ENCODE measurements at regions not wholly inside any gene's neighbourhood (a gene's known extent, or its start where the extent isn't known, plus 50 kb on each side); places are given as distances from the start of the nearest gene placed in this dataset.
"Not testable (repeated sequence)": the region's sequence is repeated elsewhere in the genome, so short reads cannot be mapped to it uniquely, and the experiment has no call there.

DNA sequence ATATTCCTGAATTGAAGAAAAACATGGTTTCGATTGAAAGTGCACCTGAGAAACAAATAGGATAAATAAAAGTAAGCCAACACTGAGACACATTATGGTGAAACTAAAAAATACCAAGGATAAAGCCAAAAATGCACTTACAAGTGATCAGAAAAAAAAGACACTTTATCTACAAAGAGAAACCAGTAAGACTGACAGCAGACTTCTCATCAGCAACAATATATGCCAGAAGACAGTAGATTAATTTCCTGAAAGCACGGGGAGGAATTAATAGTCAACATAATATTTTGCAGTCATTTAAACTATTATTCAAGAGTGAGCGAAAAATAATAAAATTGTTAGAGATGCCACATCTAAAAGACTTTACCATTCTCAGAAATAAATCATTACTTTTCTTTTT lies 172.7 kb upstream of the MAST4 start:
- DNase-seq, result no peak

DNA sequence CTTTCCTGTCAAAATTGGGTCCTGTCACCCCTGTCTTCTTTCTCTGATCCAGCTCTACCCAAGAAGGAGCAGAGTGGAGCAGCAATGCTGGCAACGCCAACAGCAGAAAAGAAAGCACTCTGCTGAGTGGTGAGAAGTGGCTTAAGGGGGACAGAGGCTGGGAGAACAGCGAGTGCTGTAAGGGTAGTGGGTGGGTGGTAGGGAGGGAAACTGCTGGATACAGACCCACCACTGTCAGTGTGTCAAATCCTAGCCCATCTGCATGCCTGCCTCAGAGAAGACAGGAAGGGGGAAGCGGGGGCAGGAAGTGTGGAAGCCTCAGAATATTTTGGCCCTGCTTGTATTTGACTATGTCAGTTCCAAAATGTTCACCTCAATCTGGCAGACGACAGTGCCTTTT lies 170.4 kb upstream of the MAST4 start:
- no peak for DNase-seq

DNA sequence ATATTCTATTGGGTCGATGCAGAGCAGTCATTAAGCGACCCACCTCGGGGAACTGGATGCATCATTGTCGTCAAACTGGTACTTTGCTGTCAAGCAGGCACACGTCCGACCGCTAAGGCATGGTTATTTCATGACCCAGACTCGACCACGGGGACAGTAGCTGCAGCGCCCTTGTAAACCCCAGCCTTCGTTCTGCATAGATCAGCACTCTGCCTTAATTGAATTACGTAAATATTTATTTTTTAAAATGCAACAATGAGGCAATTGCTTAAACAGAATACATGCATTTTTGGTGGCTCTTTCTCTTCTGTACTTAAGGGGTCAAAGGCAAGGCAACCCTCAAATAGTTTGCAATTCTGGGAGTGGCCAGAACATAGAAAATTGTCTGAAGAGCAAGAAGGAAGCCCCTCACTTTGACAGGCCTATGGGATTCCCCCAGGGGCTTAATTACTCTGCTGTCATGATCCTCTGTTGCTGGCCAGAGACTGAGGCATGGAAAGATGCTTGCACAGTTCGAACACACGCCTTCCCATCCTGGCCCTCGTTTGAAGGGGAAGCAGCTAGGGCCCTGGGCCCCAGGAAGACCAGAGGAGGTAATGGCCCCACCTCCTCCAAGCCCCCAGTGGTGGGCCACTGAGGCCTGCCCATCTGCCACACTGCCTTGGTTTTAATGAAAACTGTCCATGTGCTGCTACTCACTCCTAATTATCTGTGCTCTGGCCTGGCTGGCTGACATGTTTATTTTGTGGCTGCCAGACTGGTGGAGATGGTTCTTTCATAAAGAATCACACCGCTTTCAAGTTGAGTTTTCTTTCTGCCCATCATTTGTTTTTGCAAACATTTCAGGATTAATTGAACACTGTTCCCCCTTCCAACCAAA lies 169.7 kb upstream of the MAST4 start:
- DNase-seq, result no peak

DNA sequence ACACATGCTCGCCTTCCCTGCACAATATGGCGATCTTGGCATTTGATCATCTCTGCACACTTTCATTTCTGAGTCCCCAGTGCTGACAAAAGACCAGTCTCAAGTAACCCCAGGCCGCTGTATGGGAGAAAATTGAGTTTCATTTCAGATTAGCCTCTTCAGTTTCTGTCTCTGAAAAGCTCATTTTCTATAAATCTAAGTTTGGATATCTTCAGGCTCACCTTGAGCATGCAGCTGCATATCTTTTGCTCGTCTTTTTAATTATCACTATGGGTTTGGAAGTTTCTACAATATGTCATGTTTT lies 169.1 kb upstream of the MAST4 start:
- no peak for DNase-seq

DNA sequence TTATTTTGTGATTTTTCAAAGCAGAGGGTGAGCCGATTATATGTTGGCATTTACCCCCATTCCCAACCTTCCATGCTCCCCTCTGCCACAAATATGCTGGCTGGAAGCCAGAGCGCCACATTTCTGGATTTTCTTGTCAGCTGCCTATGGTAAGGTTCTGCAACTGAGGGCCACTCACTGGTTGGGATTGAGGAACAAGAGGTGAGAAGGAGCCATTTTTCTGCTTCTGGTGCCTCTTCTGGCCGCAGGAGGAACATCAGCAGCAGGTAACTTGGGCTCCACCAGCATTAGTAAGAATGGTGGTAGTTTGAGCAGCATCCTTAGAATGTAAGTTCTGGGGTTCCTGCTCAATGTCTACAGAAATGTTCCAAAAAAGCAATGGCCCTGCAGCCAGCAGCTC lies 159.5 kb upstream of the MAST4 start:
- DNase-seq, result peak in 2 of 4 experiments; percentile 11 to 16

DNA sequence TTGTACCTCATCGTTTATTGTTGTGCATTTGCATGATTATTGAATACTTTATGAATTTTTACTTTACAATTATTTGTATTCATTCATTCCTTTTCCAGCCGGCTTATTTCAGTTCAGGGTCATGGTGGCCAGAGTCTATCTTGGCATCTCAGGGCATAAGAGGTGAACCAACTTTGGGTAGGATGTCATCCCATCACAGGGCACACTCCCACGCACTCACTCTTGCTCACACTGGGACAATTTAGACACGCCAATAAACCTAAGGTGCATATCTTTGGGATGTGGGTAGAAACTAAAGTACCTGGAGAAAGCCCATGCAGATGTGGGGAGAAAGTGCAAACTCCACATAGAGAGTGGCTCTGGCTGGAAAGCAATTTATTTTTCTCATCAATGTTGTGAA lies 158.1 kb upstream of the MAST4 start:
- peak; percentile 13 to 55 (median 41) for DNase-seq

DNA sequence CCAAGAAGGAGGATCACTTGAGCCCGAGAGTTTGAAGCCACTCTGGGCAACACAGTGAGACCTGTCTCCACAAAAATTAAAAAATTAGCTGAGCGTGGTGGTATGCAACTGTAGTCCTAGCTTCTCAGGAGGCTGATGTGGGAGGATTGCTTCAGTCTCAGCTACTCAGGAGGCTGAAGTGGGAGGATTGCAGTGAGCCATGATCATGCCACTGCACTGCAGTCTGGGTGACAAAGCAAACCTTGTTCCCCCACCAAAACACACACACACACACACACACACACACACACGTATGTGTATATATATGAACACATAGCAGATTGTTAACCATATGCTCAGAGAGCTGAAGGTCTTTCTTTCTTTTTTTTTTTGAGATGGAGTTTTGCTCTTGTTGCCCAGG lies 157.5 kb upstream of the MAST4 start:
- peak; percentile 64 to 85 (median 74) for DNase-seq

DNA sequence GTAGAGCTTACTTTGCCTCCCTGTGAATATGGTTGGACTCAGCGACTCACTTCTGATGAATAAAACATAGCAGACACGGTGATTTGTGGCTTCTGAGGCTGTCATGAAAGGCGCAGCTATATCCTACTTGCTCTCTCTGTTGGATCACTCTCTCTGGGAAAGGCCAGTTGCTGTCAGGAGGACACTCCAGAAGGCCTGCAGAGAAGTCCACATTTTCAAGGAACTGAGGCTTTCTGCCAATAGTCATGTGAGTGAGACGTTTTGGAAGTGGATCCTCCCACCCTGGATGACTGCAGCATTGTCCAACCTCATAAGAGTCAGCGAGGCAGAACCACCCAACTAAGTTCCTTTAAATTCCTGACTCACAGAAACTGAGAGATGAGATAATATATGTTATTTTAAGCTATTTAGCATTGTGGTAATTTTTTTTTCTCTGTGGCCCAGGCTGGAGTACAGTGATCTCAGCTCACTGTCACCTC lies 156.0 kb upstream of the MAST4 start:
- peak; percentile 87 to 96 (median 90) for DNase-seq

DNA sequence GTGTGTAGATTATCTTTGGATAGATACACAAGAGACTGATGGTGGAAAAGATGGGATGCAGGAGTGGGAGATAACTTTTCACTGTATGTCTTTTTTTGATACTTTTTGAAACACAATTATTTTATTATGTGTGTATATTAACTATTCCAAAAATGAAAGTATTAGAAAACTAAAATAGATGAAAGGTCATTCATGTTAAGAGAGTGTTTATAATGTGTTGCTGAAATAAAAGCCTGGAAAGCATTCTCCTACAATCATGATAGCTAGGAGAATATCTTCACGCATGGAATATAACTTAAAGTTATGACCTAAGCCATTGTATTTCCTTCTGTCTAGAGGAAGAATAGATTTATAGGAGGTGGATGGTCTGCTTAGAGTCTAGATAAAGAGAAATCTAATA lies 154.8 kb upstream of the MAST4 start:
- no peak for DNase-seq

DNA sequence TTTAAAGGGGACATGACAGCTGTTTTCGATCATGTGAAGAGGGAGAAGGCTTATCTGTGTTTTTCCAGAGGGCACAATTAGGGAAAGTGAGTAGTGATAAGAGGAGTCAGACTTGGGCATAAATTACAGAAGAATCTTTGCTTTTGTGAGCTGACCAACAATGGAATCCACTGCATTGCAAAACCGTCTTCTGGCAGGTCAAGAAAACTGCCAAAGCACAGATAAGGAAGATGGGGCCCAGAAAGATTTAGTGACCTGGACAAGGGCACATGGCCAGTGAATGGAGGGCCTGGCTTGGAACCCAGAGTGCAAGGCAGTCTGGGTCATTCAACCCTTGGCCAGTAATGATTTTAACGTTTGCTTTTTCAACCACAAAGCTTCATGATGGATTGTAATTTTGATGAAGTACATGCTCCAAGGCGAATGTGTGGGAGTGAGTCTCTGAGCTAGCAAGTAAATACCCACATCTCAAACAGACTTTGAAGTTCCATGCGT lies 153.2 kb upstream of the MAST4 start:
- no peak for DNase-seq

DNA sequence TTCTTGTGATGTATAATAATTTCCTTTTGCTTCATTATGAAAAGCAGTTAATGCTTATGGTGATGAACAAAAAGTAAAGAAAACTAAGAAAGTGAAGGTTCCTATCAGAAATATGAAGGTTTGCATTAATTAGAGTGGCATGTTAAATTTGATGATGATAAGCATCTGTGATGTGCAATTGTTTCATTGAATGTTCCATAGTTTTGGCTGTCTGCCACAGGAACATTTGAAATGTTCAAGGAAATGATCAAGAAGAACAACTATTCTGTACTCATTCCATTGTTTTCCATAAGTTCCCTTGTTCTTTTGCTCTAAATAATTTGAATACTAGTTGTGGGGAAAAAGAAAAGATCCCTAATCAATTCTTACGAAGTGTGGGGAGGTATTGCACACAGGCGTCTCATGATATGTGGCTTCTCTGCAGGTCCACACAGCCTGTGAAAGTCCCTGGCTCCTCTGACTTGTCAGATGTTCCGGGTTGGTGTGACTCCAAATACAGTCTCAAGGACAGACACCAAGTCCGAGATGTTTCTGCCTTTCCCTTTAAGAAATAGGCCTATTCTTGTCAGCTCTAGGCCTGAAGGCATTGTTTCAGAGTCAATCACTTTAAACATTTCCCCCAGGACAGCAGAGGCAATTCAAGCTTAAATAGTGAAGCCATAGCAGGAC lies 152.6 kb upstream of the MAST4 start:
- DNase-seq, result no peak

DNA sequence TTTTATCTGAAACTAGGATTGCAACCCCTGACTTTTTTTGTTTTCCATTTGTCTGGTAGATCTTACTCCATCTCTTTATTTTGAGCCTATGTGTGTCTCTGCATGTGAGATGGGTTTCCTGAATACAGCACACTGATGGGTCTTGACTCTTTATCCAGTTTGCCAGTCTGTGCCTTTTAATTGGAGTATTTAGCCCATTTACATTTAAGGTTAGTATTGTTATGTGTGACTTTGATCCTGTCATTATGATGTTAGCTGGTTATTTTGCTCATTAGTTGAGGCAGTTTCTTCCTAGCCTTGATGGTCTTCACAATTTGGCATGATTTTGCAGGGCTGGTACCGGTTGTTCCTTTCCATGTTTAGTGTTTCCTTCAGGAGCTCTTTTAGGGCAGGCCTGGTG lies 148.1 kb upstream of the MAST4 start:
- DNase-seq, result not testable (repeated sequence)

DNA sequence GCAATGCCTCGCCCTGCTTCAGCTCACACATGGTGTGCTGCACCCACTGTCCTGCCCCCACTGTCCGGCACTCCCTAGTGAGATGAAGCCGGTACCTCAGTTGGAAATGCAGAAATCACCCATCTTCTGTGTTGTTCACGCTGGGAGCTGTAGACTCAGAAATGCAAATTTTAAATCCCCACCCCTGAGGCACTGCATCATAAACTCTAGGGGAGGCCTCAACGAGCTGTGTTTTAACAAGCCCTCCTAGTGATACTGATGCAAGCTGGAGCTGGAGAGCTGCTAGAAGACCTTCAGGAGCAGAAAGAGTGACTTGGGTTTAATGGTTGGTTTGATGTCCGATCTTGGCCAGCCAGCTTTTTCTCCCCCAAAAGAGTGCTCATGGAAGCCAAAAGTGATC lies 146.0 kb upstream of the MAST4 start:
- no peak for DNase-seq

DNA sequence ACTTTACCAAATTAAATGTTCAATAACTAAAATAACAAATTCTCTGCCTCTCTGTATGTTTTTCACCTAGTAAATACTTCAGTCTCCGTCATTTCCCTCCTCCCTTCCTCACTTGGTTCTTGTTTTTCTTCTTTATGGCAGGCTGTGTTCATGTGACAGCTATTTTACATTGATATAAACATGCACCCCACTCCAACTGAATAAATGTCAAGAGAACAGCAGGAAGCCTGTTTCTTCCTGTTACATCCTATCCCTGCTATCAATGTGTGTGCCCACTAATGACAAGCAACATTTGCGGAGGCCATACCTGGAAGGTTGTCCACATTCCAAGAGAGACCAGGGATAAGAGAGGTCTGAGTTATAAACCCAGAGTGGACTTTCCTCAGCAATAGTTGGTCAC lies 145.2 kb upstream of the MAST4 start:
- no peak for DNase-seq

DNA sequence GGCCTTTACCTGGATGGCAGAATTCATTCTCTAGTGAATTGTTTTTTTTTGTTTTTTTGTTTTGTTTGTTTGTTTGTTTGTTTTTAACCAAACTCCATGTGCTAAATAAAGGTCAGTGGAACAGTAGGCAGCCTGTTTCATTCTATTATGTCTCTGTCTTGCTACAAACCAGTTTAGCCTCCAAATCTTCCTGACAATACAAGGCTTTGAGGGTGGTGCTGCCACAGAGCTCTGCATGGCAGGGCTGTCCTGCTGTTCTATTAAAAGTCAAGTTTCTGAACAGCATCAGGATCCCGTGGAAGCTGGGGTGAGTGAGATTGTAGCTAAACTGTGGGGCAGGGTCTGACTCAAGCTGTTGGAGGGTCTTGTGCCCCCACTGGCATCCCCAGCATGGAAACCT lies 144.1 kb upstream of the MAST4 start:
- DNase-seq, result no peak

DNA sequence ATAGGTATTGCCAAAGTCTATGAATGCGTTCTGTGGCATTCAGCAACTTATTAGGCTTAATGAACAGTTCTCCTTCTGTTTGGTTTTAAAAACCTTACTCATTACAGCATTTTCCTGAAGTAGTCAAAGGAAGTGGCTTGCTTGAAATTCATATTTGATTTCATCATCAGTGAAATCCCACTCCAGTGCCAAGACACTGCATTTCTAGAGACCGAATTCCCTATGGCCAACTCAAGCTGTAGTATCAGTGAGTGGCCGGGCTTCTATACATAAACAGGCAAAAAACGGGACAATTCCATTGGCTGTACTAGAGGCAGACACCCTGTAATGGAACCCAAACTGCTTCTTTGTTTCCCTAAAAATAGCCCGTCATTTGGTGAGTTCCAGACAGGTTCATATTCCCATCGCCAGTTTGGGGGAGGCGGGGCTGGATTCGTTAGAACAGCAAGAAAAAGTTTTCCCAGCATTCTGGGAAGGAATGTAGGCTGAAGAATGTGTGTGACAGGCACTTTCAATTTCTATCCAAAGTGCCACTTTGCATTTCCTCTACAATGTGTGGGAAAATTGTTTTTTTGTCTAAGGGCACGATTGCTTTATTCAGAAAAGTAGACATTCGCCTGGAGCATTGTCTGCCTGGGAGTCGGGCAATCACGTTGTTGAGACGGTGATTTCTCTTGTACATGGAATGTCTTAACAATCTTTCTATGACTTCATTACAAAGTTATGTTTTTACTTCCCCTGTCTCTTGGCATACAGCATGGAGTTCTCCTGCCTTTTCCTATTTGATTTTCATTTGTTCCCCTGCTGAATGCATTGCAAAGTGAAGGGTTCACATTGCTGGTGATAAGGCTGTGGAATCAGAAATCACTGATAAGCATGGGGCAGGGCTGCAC lies 141.8 kb upstream of the MAST4 start:
- DNase-seq, result no peak

DNA sequence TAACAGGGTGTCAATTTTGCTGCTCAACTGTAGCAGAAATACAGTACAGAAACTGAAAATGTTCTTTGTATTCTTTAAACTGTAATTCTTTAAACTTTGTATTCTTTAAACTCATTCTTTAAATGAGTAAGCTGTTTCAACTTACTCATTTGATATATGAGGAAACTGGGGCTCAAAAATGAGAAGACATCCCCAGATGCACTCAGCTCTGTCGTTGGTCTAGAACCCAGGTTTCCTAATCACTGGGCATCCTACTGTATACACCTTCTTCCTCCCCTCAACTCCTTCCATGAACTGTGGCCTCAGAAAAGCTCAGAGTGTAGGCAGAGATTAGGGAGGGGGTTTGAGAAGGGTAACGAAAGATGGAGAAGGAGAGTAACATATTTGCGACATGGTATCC lies 136.5 kb upstream of the MAST4 start:
- no peak for DNase-seq

DNA sequence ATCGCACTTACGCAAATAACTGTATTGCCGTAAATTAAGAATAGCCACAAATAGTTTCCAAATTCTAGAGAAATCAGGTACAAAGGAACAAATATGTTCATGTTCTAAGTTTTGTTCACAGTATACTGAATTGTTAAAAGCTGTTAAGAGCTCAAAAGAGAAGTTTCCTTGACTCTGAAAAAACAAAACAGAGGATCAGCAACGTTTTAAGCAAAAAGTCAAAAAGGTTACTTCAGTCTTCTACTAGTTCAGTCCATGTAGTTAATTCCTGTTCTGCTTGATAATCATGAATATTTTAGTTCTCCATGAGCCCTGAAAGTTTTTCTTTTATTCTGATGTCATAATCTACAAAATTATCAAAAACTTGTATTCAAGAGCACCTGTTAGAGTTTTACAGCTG lies 128.6 kb upstream of the MAST4 start:
- no peak for DNase-seq

DNA sequence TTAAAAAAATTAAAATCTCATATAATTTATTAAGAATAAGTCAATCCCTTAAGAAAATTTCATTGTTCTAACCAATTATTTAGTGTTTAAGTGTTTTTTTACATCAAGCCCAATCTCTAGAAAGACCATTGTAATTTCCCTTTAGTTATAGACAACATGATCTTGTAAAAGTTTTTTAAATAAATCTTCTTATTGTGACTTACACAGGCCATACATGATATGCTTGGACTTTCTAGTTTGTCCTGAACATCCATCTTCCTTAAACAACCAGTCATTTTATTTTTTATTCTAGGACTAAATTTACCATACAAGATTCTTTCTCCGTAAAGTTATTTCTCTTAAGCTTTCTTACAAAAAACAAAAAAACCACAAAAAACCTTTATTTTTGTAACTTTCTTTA lies 126.5 kb upstream of the MAST4 start:
- no peak for DNase-seq

DNA sequence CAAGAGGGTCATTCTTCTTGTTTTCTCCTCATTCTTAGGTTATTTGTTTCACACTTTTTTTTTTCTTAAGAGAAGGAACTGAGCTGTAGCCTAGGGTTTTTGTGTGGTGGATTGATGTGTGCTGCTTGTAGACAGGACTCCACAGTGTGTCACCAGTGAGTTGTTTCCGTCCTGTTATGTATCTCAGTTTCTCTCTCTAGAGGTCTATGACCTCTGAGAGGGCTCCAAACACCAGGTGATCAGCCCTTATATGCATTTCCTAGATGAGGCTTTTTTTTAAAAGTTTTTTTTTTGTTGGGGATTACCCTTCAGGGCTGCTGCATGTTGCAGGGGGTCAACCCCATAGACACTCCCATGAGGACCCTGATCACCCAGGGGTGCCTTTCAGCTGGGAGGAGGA lies 124.2 kb upstream of the MAST4 start:
- no peak for DNase-seq

DNA sequence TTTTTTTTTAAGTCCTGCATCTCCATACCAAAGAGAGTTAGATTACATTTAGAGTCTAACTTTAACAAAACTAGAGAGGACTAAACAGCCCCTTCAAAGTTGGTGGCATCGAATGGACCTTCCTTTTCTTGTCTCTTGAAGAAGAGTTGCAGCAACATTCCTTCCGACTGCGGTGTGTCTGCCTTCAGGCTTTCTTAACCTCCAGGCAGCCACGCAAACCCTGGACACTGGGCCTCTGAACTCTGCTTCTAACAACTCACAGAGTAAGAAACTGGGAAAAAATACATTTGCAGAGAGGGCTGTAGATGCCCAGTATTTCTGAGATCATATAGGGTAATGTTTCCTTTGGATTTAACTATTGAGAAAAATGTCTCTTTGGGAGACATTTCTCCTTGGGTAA lies 120.5 kb upstream of the MAST4 start:
- no peak for DNase-seq

DNA sequence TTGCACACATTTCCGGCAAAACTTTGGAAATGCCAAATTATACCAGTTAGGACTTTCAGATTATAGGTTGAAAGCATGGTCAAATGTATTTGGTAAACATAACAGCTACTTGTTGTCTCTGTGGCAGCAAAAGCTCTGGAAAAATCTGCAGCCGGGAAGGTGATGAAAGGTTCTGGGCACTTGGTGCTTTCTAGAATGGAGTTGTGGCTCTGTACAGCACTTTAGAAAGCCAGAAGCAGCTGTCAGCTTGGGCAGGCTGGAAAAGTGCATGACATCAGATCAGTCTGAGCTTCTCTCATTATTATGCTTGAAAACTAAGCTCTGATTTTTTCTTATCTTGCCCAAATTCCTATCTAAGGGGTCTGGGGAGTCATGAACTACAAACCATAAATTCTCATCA lies 118.6 kb upstream of the MAST4 start:
- no peak for DNase-seq

DNA sequence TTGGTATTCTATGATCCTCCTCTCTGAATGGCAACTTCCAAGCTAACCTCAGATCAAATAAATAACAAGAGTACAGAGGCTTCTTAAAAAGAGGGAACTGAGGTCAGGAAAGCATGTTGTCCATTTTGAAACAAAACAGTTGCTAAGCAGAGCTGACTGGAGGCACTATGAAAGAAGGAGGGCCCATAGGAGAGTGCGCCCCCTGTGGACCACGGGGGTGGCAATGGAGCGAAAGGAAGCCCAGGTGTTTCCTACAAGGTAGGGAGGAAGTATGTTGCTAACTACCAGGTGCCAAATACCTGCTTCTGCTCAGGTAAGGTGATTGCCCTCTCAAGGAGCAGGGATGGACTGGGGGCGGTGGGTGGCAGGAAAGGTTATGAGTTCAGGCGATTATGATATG lies 101.8 kb upstream of the MAST4 start:
- DNase-seq, result peak in 1 of 4 experiments; percentile 4
